GM13977 (cell line): ENCODE measurements at regions not wholly inside any gene's neighbourhood (a gene's known extent, or its start where the extent isn't known, plus 50 kb on each side); places are given as distances from the start of the nearest gene placed in this dataset.

Experiments used
- DNase-seq: peaks from one replicate; pipeline ENCODE4 v3.0.0; 2012; ENCODE audit warnings: low spot score
- CTCF ChIP-seq: IDR thresholded peaks from 2 replicates; pipeline ENCODE4 v1.5.1; 2012; ENCODE audit warnings: mild to moderate bottlenecking, control low read depth; ENCODE audit not compliant: insufficient read depth; ENCODE audit errors: extremely low read depth, missing control alignments
- in situ Hi-C: fragments of 300-500 bp; cut with MboI; formaldehyde crosslinking; loops from one replicate; pipeline ENCODE4 v1.12.0; 2022; ENCODE audit warnings: low sequenced_read_pairs, low pct_unique_long_range_greater_than_20kb, mixed read lengths, inconsistent platforms; ENCODE audit not compliant: unreplicated experiment

- DNase-seq = no peak
- in situ Hi-C loops = no loop called here
- no peak for TF ChIP-seq CTCF
Observed at GRCh38 chr4:121233982-121234381, 69.9 kb upstream of the TNIP3 start.

DNA sequence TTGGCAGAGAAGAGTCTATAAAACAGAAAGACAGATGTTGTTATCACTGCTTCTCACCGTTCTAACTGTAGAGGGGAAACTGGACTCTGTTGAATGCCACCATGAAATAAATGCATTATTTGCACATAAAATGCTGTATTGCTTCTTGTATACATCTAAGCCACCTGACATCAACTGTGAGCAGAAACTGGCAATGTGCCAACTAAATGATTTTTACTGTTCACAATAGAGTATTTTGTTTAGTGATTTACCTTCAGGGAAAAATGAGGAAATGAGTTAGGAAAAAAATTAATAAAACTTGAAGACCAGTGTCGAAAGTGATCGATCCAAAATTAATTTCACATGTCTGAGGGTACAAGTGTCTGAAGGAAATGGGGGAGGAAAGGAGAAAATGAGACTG is 65.9 kb upstream of the TNIP3 start:
- TF ChIP-seq CTCF = no peak
- in situ Hi-C loops = no loop called here
- DNase-seq = no peak

DNA sequence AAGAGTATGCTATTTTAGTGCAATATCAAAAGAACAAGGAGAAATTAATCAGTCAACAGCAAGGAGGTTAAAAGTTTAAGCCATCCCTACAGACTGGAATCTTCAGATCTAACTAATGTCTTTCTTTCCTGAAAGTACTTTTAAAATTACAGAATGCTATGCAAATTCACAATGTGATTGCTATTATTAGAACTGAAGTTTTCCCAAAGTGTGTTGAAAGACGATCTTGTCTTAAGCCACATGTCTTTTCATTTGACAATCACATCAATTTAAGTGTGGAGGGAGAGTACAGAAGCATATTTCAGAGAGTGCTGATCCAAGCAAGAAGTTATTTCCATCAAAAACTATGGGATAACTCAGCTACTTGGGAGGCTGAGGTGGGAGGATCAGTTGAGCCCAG is 64.7 kb upstream of the TNIP3 start:
- no peak for TF ChIP-seq CTCF
- DNase-seq = no peak
- in situ Hi-C loops = no loop called here

DNA sequence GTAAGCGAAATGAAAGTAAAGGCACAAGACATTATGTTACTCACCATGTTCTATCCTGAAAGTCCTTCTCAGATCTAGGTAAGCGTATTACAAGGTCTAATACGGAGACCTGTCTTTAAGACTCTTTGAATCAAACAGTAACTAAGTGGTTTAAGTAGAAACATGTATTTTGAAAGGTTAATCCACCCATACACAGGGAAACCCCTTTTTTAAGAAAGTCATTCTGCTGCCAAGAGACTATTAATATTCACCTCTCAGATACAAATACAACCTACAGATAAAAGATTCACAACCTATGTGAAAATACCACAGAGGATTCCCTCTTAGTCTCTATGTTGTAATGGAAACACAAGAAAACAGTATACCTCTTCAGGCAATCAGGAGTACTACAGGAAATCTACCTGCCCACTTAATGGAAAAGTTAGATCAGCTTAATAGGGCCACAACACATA is 63.2 kb upstream of the TNIP3 start:
- peak; percentile 30 for DNase-seq
- in situ Hi-C loops = no loop called here
- TF ChIP-seq CTCF = no peak

DNA sequence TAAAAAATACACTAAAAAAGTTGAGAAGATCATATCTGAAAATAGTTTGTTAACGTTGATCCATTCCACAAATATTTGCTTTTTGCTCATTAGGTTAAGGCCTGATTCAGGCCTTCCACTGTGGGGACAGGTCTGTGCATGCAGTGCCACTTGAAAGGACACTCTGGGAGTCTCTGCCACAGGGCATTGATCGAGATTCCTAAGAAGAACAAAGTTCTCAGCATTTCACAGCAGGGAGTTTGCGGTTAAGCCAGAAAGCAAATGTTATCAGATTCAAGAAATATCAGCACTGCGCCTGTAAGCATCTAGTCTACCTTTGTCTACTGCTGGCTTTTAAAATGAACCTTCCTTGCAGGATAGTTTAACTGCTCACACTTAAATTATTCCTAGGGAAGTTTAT is 62.2 kb upstream of the TNIP3 start:
- no peak for DNase-seq
- no peak for TF ChIP-seq CTCF
- in situ Hi-C loops = no loop called here

DNA sequence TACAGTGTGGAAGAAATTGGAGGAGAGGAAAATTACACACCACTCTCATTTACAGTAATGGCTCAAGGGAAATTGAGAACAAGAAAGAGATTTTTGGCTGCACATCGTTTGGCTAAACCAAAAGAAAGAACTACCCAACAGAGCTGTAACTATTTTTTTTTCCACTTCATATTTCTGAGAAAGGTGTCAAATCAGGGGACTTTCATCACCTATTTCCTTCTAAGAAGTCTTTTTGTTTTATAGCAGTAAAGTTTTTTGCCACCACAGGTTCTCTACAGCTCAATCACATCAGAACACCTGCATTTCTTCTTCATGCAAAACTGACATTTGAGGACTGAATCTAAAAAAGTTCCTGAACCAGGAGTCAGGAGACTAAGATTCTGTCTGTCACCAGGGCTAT is 57.5 kb upstream of the TNIP3 start:
- DNase-seq = no peak
- no peak for TF ChIP-seq CTCF
- in situ Hi-C loops = no loop called here

- TF ChIP-seq CTCF = no peak
- in situ Hi-C loops = no loop called here
- no peak for DNase-seq
Observed at GRCh38 chr4:121221201-121221600, 57.1 kb upstream of the TNIP3 start.
